ENCODE measurements at regions not wholly inside any gene's neighbourhood (a gene's known extent, or its start where the extent isn't known, plus 50 kb on each side); places are given as distances from the start of the nearest gene placed in this dataset.
"Not testable (repeated sequence)": the region's sequence is repeated elsewhere in the genome, so short reads cannot be mapped to it uniquely, and the experiment has no call there.

- no peak for DNase-seq (ENCODE audit: low read depth in 1 of 2, low spot score in 1 of 2)
- in situ Hi-C loops (cut with HindIII; ENCODE audit: low pct_unique_long_range_greater_than_20kb, low sequenced_read_pairs), result no loop called here
- no peak for TF ChIP-seq JUND (IDR thresholded peaks at IDR 0.05; ENCODE audit: low read depth)
Observed at GRCh38 chr5:38697013-38697412, 140.6 kb upstream of the LIFR start.

GRCh38 chr5:38705529-38705928, 140.3 kb upstream of the OSMR start:
- in situ Hi-C loops (cut with HindIII; ENCODE audit: low pct_unique_long_range_greater_than_20kb, low sequenced_read_pairs); DNase-seq (ENCODE audit: low read depth in 1 of 2, low spot score in 1 of 2): not testable (repeated sequence)

- no peak for DNase-seq (ENCODE audit: low read depth in 1 of 2, low spot score in 1 of 2)
- TF ChIP-seq JUND (IDR thresholded peaks at IDR 0.05; ENCODE audit: low read depth), result no peak
- in situ Hi-C loops (cut with HindIII; ENCODE audit: low pct_unique_long_range_greater_than_20kb, low sequenced_read_pairs), result no loop called here
Observed at GRCh38 chr5:38706376-38706775, 139.4 kb upstream of the OSMR start.

DNA sequence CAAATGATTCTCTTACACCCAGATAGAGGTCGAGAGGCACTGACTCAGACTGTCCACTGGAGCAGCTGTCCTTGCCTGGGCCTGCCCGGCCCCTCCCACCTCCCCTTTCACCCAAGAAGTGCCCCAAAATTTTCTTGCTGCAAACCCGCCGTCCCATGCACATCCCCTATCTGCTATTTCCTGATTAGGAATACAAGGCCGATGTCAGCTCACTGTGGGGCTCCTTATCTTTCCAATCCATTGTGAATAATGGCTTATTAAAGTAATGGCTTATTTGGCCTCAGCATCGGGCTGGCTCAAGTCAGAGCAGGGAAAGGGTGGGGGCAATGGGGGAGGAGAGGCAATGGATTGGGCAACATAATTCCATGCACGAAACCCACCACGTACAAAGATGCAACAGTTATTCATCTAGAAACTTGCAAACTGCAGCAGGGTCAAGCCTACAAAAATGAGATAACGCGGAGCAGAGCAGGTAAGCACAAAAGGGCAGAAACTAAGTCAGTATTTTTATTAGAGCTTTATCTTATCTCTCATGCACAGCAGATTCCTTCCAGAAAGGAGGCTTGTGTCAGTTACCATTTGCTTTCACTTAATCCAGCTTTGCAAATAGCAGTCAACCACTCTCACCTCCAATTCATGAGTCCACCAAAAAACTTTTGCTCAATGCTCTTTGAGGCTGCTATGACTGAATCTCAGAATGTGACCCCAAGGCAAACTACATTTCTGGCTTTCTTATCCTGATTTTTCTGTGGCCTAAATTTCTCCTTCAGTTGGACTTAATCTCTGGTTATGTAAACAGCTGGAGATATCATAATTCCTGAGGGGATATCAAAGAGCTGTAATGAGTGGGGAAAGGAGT, 138.2 kb upstream of the OSMR start:
- in situ Hi-C loops (cut with HindIII; ENCODE audit: low pct_unique_long_range_greater_than_20kb, low sequenced_read_pairs), result no loop called here
- no peak for DNase-seq (ENCODE audit: low read depth in 1 of 2, low spot score in 1 of 2)
- TF ChIP-seq JUND (IDR thresholded peaks at IDR 0.05; ENCODE audit: low read depth), result no peak

- in situ Hi-C loops (cut with HindIII; ENCODE audit: low pct_unique_long_range_greater_than_20kb, low sequenced_read_pairs), result no loop called here
- DNase-seq (ENCODE audit: low read depth in 1 of 2, low spot score in 1 of 2), result no peak
- TF ChIP-seq JUND (IDR thresholded peaks at IDR 0.05; ENCODE audit: low read depth), result no peak
Observed at GRCh38 chr5:38709678-38710306, 136.0 kb upstream of the OSMR start.

- no peak for TF ChIP-seq JUND (IDR thresholded peaks at IDR 0.05; ENCODE audit: low read depth)
- DNase-seq (ENCODE audit: low read depth in 1 of 2, low spot score in 1 of 2), result no peak
- in situ Hi-C loops (cut with HindIII; ENCODE audit: low pct_unique_long_range_greater_than_20kb, low sequenced_read_pairs), result no loop called here
Observed at GRCh38 chr5:38710627-38711026, 135.2 kb upstream of the OSMR start.

DNA sequence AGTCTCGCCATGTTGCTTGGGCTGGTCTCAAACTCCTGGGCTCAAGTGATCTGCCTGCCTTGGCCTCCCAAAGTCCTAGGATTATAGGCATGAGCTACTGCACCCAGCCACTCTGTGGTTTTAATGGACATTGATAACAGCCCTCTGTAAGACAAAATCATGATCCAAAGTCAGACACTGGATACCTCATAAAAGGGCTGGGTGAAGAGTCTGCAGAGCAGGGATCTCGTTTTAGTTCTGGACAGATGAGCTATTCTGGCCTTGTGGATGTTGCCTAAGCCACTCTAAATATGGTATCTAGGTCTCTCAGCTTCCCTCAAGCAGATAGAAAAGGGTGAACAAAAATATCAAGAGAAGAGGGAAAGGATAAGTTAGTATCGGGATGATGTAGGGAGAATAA, 133.4 kb upstream of the OSMR start:
- in situ Hi-C loops (cut with HindIII; ENCODE audit: low pct_unique_long_range_greater_than_20kb, low sequenced_read_pairs), result no loop called here
- no peak for DNase-seq (ENCODE audit: low read depth in 1 of 2, low spot score in 1 of 2)
- TF ChIP-seq JUND (IDR thresholded peaks at IDR 0.05; ENCODE audit: low read depth), result no peak

DNA sequence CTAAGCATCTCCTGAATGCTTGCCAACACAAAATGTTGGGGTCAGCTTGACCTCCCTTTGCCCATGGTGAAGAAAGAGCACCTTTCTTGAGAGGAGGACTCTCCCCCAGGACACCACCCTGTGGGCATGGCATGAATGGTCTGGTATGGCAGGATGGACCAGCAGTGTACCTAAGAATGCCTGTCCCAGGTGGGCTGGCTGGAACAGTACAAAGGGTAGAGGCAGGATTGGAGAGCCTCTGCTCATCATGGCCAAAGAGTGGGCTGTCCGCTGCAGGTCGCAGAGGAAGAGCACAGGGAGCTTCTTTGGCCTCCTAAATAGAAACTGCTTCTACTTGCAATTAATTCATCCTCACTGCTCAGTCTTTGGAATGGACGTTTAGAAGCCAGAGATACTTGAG, 131.6 kb upstream of the OSMR start:
- in situ Hi-C loops (cut with HindIII; ENCODE audit: low pct_unique_long_range_greater_than_20kb, low sequenced_read_pairs), result no loop called here
- TF ChIP-seq JUND (IDR thresholded peaks at IDR 0.05; ENCODE audit: low read depth), result no peak
- DNase-seq (ENCODE audit: low read depth in 1 of 2, low spot score in 1 of 2), result no peak

- DNase-seq (ENCODE audit: low read depth in 1 of 2, low spot score in 1 of 2), result no peak
- TF ChIP-seq JUND (IDR thresholded peaks at IDR 0.05; ENCODE audit: low read depth), result no peak
- in situ Hi-C loops (cut with HindIII; ENCODE audit: low pct_unique_long_range_greater_than_20kb, low sequenced_read_pairs), result no loop called here
Observed at GRCh38 chr5:38714703-38715355, 131.0 kb upstream of the OSMR start.

GRCh38 chr5:38715696-38716095, 130.1 kb upstream of the OSMR start:
- in situ Hi-C loops (cut with HindIII; ENCODE audit: low pct_unique_long_range_greater_than_20kb, low sequenced_read_pairs), result no loop called here
- no peak for TF ChIP-seq JUND (IDR thresholded peaks at IDR 0.05; ENCODE audit: low read depth)
- DNase-seq (ENCODE audit: low read depth in 1 of 2, low spot score in 1 of 2), result no peak

DNA sequence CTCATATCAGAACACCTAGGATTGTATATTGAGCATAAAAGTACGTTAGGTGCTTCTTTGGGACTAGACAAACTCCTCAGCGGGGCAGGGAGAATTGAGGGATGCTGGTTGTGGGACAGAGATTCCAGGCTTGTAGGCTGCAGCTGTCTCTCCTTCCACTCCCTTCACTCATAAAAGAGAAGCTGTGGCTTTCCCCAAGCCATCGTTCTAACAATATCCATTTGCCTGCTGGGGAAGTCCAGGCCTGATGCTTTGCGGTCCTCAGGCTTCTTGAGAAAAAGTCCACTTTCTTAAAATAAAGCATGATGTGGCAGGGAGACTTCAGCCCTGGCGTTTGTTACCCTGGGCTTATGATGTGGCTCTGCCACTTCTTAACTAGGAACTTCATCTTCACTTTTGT, 129.3 kb upstream of the OSMR start:
- no peak for DNase-seq (ENCODE audit: low read depth in 1 of 2, low spot score in 1 of 2)
- in situ Hi-C loops (cut with HindIII; ENCODE audit: low pct_unique_long_range_greater_than_20kb, low sequenced_read_pairs), result no loop called here
- no peak for TF ChIP-seq JUND (IDR thresholded peaks at IDR 0.05; ENCODE audit: low read depth)

DNA sequence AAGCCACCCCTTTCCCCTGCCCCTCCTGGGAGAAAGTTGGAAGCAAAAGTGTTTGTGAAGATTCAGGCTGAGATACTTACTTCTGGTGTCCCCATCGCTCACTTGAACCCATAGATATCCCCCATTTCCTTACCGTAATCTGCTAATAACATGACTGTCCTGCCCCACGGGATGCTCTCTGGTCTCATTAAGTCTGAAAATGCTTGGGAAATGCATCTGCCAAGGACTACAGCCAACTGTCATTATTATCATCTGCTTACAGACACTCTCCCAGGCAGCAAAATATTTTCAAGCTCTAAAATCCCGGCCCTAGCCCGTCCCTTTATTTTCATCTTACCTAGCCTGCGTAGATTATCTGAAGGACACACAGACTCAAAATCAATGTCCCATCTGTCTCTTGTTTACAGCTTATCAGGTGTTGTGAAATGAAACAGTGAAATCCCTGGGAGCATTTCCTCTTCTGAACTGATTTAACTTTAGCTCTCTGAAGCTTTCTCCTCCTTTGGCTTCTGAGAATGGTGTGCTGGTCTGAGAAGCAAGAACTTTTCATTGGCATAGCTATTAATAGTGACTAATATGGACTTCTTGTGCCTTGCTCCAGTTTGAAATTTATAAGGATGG, 126.9 kb upstream of the OSMR start:
- no peak for DNase-seq (ENCODE audit: low read depth in 1 of 2, low spot score in 1 of 2)
- no peak for TF ChIP-seq JUND (IDR thresholded peaks at IDR 0.05; ENCODE audit: low read depth)
- in situ Hi-C loops (cut with HindIII; ENCODE audit: low pct_unique_long_range_greater_than_20kb, low sequenced_read_pairs), result no loop called here

GRCh38 chr5:38719403-38719802, 126.4 kb upstream of the OSMR start:
- TF ChIP-seq JUND (IDR thresholded peaks at IDR 0.05; ENCODE audit: low read depth), result no peak
- in situ Hi-C loops (cut with HindIII; ENCODE audit: low pct_unique_long_range_greater_than_20kb, low sequenced_read_pairs), result no loop called here
- no peak for DNase-seq (ENCODE audit: low read depth in 1 of 2, low spot score in 1 of 2)
